ENCODE measurements at regions not wholly inside any gene's neighbourhood (a gene's known extent, or its start where the extent isn't known, plus 50 kb on each side); places are given as distances from the start of the nearest gene placed in this dataset.
A peak's percentile ranks its signal among the peaks of the same experiment; 100 is the strongest.
"Not testable (repeated sequence)": the region's sequence is repeated elsewhere in the genome, so short reads cannot be mapped to it uniquely, and the experiment has no call there.

DNA sequence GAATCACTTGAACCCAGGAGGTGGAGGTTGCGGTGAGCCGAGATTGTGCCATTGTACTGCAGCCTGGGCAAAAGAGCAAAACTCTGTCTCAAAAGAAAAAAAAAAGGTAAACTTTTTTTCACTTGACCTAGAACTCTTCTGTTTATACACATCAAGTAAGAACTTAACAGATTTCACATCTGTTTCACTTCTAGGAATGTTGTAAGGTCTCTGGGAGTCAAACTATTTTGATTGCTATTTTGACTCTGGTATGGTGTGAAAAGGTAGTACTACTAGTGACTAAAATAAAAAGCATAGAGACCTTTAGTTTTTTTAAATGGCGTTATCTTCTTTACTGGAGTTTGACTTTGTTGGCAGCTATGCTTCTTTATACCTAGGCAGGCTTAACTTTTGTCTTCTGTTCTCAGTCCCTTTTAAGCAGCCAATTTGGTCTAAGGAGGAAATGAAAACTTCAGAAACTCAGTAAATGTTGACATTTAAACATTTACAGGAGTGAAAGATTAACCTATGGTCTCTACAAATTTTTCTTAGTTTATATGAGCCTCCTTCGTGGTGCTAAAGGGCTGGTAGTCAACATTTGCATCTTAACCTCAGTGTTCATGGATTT, 84.7 kb downstream of the METTL2B start:
- not testable (repeated sequence) for DNase-seq (ENCODE audit: low spot score)

DNA sequence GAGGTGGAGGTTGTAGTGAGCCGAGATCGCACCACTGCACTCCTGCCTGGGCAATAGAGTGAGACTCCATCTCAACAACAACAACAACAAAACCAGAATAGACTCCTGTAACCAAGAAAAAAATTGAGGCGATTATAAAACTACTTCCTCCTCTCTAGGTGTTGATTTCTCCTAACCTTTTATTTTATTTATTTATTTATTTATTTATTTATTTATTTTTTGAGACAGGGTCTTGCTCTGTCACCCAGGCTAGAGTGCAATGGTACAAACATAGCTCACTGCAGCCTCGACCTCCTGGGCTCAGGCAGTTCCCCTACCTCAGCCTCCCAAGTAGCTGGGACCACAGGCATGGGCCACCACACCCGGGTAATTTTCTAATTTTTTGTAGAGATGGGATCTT, 86.2 kb downstream of the METTL2B start:
- not testable (repeated sequence) for DNase-seq (ENCODE audit: low spot score)

DNA sequence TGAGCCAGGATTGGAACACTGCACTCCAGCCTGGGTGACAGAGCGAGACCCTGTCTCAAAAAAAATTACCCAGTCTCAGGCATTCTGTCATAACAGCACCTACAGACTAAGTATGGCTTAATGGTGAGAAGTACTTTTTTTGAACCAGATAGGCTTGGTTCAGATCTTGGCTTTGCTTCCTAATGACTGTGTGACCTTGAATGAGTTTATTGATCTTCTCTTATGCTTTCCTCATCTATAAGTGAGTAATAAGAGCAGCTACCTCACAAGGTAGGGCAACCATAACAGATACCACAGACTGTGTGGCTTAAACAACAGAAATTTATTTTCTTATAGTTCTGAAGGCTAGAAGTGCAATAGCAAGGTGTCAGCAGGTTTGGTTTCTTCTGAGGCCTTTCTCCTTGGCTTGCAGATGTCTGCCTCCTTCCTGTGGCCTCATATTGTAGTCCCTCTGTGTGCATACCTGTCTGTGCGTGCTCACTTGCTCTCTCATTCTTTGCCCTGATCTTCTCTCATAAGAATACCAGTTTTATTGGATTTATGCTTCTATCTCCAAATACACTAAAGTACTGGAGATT, 87.7 kb downstream of the METTL2B start:
- not testable (repeated sequence) for DNase-seq (ENCODE audit: low spot score)

DNA sequence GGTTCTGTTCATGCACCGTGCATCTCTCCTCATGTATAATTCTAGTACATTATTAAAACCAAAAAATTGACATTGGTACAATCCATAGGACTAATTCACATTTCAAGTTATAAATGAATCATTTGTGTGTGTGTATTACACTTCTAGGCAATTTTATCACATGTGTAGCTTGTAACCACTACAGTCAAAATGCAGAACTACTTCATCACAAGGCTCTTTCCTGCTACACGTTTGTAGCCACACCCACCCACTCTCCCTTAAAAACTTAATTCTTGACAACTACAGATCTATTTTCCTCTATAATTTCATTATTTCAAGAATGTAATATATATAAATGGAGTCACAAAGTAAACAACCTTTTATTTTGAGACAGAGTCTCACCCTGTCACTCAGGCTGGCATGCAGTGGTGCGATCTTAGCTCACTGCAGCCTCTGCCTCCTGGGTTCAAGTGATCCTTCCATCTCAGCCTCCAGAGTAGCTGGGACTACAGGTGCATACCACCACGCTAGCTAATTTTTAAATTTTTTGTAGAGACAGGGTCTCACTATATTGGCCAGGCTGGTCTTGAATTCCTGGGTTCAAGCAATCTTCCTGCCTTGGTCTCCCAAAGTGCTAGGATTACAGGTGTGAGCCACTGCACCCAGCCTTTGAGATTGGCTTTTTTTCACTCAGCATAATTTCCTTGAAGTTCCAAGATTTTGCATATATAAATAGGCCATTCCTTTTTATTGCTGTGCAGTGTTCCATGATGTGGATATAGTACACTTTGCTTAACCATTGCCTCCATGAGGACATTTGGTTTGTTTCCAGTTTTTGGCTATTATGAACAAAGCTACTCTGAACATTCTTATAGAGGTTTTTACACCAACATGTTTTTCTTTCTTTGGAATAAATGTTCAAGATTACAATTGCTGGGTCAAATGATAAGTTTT, 88.7 kb downstream of the METTL2B start:
- DNase-seq (ENCODE audit: low spot score) = not testable (repeated sequence)

DNA sequence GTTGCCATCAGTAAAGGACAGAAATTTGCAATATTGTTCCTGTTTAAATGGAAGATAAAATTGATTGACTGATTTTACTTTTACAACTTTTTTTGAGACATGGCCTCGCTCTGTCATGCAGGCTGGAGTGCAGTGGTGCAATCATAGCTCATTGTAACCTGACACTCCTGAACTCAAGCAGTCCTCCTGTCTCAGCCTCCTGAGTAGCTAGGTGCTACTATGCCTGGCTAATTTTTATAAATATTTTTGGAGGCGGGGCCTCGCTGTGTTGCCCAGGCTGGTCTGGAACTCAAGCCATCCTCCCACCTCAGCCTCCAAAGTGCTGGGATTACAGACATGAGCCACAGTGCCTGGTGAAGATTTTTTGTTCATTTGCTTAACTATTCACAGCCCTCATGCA, 96.8 kb upstream of the GARIN1A start:
- not testable (repeated sequence) for DNase-seq (ENCODE audit: low spot score)

DNA sequence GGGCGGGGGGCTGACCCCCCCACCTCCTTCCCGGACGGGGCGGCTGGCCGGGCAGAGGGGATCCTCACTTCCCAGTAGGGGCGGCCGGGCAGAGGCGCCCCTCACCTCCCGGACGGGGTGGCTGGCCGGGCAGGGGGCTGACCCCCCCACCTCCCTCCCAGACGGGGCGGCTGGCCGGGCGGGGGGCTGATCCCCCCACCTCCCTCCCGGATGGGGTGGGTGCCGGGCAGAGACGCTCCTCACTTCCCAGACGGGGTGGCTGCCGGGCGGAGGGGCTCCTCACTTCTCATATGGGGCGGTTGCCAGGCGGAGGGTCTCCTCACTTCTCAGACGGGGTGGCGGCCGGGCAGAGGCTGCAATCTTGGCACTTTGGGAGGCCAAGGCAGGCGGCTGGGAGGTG, 95.1 kb upstream of the GARIN1A start:
- not testable (repeated sequence) for DNase-seq (ENCODE audit: low spot score)

DNA sequence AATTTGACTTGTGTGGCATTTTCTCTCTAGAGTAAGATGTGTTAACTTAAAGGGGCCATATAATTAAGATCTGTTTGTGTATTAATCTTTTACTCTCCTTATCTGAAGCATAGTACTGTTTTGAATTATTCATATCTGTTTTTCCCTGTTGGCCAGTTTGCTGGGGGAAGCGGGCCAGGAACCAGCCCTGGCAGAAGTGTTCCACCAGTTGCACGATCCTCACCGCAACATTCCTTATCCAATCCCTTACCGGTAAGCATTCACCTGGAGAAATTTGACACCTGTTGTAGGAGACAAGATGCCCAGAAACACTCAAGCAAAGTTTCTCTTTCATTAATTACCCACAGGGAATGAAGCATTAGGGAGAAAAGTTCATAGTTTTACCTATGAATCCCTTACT, 92.2 kb upstream of the GARIN1A start:
- DNase-seq (ENCODE audit: low spot score) = not testable (repeated sequence)

DNA sequence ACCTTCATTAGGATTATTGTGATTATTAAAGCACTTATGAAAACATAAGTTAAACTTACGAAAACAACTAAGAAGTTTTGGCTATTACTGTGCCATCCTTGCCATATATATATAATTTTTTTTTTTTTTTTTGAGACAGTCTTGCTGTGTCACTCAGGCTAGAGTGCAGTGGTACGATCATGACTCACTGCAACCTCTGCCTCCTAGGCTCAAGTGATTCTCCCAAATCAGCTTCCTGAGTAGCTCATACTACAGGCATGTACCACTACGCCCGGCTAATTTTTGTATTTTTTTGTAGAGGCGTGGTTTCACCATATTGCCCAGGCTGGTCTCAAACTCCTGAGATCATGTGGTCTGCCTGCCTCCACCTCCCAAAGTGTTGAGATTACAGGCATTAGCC, 91.0 kb upstream of the GARIN1A start:
- DNase-seq (ENCODE audit: low spot score) = not testable (repeated sequence)

DNA sequence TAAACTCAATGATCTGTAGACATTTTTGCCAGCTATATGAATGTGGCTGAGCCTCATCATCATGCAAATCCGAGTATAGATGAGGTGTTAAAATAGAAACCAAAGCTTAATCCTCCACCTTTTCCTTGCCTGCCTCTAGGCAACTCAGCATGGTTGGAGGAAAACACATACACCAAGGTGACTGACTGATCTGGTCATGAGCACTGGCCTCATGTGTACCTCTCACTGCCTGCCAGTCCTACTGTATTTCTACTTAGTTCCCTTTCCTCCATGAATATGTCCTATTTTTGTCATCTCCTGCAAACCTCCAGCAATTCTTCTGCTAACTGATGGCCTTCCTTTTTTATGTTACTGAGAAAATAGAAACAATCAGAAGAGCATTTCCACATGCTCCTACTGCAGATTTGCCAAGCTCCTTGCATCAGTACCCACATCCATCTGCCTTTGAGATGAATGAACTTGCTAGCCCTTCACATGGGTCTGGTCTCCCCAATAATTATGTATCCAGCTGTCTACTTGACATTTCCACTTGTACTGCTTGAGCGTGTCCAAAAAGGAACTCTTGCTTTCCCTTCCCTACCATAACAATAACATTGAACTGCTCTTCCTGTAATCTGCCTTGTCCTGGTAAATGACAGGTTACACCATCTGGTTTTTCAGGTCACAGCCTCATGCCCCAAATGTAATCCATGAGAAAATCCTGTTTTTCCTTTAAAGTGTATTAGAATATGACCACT, 90.1 kb upstream of the GARIN1A start:
- not testable (repeated sequence) for DNase-seq (ENCODE audit: low spot score)

DNA sequence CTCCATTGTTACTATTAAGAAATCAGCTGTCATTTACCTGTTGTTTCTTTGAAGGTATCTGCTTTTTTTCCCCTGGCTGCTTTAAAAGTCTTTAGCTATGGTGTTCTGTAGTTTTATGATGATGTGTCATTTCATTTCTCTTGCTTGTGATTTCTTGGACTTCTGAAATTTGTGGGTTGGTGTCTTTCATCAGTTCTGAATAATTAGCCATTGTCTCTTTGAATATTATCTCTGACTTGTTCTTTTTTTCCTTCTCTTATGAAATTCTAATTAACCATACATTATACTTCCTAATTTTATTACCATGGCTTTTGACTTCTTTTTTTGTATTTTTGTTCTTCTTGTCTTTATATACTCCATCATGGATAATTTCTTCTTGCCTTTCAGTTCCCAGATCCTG, 85.4 kb upstream of the GARIN1A start:
- DNase-seq (ENCODE audit: low spot score) = not testable (repeated sequence)

DNA sequence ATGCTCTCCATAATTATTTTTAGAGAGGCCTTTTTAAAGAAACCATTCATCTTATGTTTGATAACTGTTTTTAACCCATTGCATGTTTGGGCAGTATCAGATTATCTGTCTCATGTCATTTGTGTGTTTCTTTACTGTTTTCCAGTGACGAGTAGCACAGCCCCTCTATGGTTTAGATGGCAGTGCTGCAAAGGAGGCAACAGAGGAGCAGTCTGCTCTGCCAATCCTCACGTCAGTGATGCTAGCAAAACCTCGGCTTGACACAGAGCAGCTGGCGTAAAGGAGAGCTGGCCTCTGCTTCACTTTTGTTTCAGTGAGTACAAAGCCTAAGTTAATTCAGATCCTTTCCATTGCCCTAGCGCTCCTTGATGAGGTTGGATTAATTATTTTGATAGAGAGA, 80.4 kb upstream of the GARIN1A start:
- no peak for DNase-seq (ENCODE audit: low spot score)

DNA sequence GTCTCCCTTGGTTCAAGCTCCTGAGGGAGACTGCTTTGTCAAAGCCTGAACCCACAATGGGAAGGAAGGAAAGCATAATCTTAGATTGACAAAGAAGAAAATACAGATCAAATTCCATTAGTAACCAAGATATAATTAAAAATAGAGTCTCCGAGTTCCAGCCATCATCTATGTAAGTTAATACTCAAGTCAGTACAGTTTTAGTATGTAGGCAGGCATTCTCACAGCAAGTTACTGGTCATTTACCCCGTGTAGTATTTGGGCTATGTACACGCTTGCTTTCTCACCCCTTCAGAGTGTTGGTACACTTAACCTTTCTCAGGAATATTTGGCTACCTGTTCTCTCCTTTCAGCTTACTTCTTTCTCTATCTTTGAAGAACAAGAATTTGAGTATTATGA, 79.9 kb upstream of the GARIN1A start:
- not testable (repeated sequence) for DNase-seq (ENCODE audit: low spot score)

DNA sequence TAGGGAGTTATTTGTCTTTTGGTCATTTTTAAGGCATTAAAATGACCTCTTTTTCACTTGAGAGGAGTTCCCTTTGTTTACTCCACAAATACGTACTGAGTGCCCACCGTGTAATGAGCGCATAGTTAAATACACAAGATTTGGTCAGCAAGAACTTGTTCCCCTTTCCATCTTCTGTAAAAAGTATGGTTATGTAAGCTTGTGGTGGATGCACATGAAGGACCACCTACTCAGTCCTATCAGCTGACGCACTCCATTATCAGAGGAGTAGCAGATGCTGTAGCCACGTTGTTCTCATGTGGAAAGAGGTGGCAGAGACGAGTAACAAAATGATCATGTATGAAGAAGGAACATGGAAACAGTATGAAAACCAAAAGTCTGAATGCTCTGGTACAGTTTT, 78.0 kb upstream of the GARIN1A start:
- DNase-seq (ENCODE audit: low spot score) = not testable (repeated sequence)

DNA sequence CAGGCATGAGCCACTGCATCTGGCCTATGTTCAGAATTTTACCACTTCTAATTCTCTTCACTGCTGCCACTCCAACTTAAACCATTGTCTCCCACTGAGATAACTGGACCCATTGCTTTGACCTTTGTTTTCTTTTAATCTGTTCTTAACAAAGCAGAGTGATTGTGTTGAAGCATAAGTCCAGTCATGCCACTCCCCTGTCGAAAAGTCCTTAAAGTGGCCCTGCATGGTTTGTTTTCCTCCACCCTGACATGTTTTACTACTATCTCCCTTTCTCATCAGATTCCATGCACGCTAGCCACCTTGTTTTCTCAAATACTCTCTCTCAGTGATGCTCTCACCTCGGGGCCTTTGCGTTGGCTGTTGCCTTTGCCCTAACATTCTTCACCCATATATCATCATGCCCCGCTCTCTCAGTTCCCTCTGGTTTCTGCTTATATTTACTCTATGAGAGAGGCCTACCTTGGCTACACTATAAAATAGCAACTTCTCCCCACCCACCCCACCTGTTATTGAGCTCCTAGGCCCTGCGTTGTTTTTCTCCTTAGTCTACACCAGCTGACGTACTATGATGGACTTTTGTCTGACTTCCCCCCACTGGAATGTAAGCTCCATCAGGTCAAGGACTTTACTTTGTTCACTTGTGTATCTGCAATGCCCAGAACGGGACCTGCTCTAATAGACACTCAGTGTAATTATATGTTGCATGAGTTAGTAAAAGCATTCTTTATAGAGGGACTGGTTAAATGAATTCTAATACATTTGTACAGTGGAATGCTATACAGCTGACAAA, 75.6 kb upstream of the GARIN1A start:
- DNase-seq (ENCODE audit: low spot score) = not testable (repeated sequence)

DNA sequence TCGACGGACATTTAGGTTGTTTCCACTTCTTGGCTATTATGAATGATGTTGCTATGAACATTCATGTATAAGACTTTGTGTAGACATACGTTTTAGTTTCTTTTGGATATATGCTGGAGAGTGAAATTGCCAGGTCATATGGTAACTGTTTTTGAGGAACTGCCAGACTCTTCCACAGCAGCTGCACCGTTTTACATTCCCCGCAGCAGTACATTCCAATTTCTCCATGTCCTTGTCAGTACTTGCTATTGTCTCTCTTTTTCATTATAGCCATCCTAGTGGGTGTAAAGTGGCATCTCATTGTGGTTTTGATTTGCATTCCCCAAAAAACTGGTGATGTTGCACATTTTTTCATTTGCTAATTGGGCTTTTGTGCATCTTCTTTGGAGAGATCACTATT, 73.1 kb upstream of the GARIN1A start:
- not testable (repeated sequence) for DNase-seq (ENCODE audit: low spot score)

DNA sequence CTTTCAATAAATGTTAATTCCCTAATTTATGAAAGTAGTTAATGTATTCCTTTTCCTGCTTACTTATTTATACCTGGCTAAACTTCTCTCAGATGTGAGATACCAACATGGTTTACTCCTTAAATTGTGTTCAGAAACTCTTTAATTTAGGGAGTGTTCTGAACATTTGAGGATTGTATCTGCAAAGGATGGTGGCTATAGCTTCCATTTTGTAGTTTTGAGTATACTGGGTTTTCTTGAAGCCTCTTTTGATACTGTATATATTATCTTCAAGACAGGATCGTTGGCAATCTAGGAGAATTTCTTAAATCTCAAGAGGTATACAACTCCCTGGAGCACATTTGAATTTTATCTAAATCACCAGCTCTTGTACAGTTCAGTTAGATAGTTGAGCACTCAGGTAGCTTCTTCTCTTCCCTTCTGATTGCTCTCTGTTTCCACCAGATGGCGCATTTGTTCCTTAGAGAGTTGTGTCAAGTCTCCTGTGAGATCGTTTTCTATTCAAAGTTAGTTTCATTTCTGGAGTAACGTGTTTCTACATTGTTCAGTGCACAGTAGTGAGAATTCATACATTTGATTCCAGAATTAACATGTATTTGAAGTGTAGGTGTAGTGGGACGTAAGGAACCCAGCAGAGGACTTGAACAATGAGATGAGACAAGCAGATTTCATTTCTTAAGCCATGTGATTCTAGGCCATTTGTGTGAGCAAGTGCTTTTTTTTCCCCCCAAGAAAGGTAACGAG, 63.2 kb upstream of the GARIN1A start:
- DNase-seq (ENCODE audit: low spot score) = peak; percentile 65

DNA sequence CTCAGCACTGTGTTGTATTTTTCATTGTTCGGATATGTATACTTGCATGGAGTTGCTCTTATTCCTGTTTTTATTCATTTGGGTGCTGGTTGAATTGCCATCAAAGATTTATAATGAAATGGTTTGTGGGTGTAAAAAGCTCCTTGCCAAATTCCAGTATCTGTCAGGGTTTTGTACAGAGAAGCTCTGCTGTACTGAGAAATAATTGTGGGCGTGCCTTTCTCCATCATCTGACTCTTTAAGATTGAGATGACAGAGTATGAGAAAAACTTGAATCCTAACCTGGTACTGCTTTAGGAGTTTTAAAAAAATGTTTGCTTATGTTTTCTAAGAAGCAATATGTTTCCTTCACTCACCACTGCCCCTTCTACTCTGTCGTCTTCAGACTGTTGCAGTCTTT, 58.7 kb upstream of the GARIN1A start:
- DNase-seq (ENCODE audit: low spot score) = not testable (repeated sequence)

DNA sequence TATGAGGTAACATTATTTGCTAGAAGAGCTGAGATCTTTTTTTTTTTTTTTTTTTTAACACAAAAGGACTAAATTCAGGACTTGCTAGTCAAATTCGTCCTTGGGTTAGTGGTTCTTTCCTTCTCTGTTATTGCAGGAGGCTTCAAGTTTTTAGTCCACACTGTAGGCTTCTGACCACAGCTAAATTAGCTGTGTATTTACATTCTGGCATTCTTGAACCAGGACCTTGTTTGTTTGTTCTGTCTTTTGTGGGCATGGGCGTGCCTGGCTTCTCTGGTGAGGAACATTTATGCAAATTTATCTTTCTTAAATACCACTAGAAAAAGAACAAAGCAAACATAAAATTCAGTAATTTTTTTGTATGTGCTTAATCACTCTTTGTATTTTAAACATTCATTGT, 57.3 kb upstream of the GARIN1A start:
- not testable (repeated sequence) for DNase-seq (ENCODE audit: low spot score)

DNA sequence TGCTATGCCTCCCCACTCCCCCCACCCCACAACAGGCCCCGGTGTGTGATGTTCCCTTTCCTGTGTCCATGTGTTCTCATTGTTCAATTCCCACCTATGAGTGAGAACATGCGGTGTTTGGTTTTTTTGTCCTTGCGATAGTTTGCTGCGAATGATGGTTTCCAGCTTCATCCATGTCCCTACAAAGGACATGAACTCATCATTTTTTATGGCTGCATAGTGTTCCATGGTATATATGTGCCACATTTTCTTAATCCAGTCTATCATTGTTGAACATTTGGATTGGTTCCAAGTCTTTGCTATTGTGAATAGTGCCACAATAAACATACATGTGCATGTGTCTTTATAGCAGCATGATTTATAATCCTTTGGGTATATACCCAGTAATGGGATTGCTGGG, 55.3 kb upstream of the GARIN1A start:
- DNase-seq (ENCODE audit: low spot score) = not testable (repeated sequence)
